Keratinocyte (primary cell): ENCODE measurements at regions not wholly inside any gene's neighbourhood (a gene's known extent, or its start where the extent isn't known, plus 50 kb on each side); places are given as distances from the start of the nearest gene placed in this dataset.

ENCODE experiments used
- CTCF ChIP-seq, 3 experiments: IDR thresholded peaks in 1 of 3; conservative IDR thresholded peaks in 1 of 3; optimal IDR thresholded peaks in 1 of 3; 2 replicates in 2 of 3; 3 replicates in 1 of 3; pipeline versions ENCODE3 to v1.5.1; 2011; ENCODE audit warnings: low read length in 3 of 3, mild to moderate bottlenecking in 3 of 3, moderate library complexity in 2 of 3, control low read depth in 1 of 3, inconsistent platforms in 1 of 3; ENCODE audit not compliant: insufficient read depth in 2 of 3; ENCODE audit errors: extremely low read depth in 1 of 3
- EZH2 ChIP-seq: IDR thresholded peaks from one replicate; pipeline ENCODE4 v1.6.1; 2012; ENCODE audit warnings: inconsistent platforms, mild to moderate bottlenecking, low read length, moderate library complexity

- TF ChIP-seq CTCF (optimal IDR thresholded peaks at IDR 0.05 in 1 of 3, IDR thresholded peaks at IDR 0.05 in 1 of 3, conservative IDR thresholded peaks at IDR 0.05 in 1 of 3; ENCODE audit: extremely low read depth in 1 of 3, insufficient read depth in 2 of 3, low read length in 3 of 3), result no peak
- no peak for TF ChIP-seq EZH2
These were observed 191.7 kb upstream of the ESRRG start for GRCh38 chr1:216914974-216915373.
